HEK293 (cell line): ENCODE measurements at regions not wholly inside any gene's neighbourhood (a gene's known extent, or its start where the extent isn't known, plus 50 kb on each side); places are given as distances from the start of the nearest gene placed in this dataset.

Experiments used
- CTCF ChIA-PET: fragments of 350-600 bp; formaldehyde crosslinking; extraction: SDS; loops from one replicate; lab custom pipeline; 2021; ENCODE audit warnings: antibody characterized with exemption; lab: Yijun Ruan, JAX
- POLR2A ChIA-PET: fragments of 300-600 bp; formaldehyde crosslinking; extraction: SDS; loops from one replicate; lab custom pipeline; 2020; ENCODE audit warnings: antibody characterized with exemption, inconsistent platforms; lab: Yijun Ruan, JAX
- H3K27ac ChIP-seq: fragments of 200-500 bp; sonication (Bioruptor generic); 2 replicates; pipeline ENCODE4 v1.5.1; 2014; ENCODE audit warnings: low read depth, low read length, control low read depth, inconsistent platforms; ENCODE audit errors: extremely low read depth
- H3K36me3 ChIP-seq, 2 experiments: fragments of 200-500 bp in 1 of 2; sonication (Bioruptor generic) in 1 of 2; 1 replicate in 1 of 2; 2 replicates in 1 of 2; pipeline ENCODE4 v1.5.1; 2014 to 2017; ENCODE audit warnings: inconsistent platforms in 2 of 2, low read length in 2 of 2; ENCODE audit not compliant: control insufficient read depth in 2 of 2, insufficient read depth in 1 of 2
- H3K4me1 ChIP-seq: fragments of 200-500 bp; sonication (Bioruptor generic); 2 replicates; pipeline ENCODE4 v1.5.1; 2014; ENCODE audit warnings: mild to moderate bottlenecking, low read length, inconsistent platforms; ENCODE audit not compliant: control insufficient read depth, insufficient read depth
- H3K4me3 ChIP-seq: 2 replicates; pipeline ENCODE4 v1.5.1; 2011; ENCODE audit warnings: low read depth, mild to moderate bottlenecking, control low read depth, low read length, moderate library complexity
- H3K9me3 ChIP-seq: fragments of 200-500 bp; sonication (Bioruptor generic); 2 replicates; pipeline ENCODE4 v1.5.1; 2014; ENCODE audit warnings: low read depth, low read length, inconsistent platforms; ENCODE audit not compliant: control insufficient read depth, insufficient read depth
- KLF16 ChIP-seq: fragments of 450-650 bp; formaldehyde crosslinking; IDR thresholded peaks from 2 replicates; pipeline ENCODE4 v1.5.1; 2017; ENCODE audit warnings: missing biosample characterization, missing genetic modification characterization
- OSR2 ChIP-seq: fragments of 450-650 bp; formaldehyde crosslinking; IDR thresholded peaks from 2 replicates; pipeline ENCODE4 v1.5.1; 2016; ENCODE audit warnings: missing biosample characterization, missing genetic modification characterization
- RBAK ChIP-seq: fragments of 450-650 bp; formaldehyde crosslinking; IDR thresholded peaks from 2 replicates; pipeline ENCODE4 v1.5.1; 2016; ENCODE audit warnings: missing biosample characterization, missing genetic modification characterization
- REST ChIP-seq: fragments of 450-650 bp; formaldehyde crosslinking; IDR thresholded peaks from 2 replicates; pipeline ENCODE4 v1.5.1; 2016; ENCODE audit warnings: missing biosample characterization, missing genetic modification characterization
- ZBTB10 ChIP-seq: fragments of 450-650 bp; formaldehyde crosslinking; IDR thresholded peaks from 2 replicates; pipeline ENCODE4 v1.5.1; 2016; ENCODE audit warnings: missing biosample characterization, missing genetic modification characterization
- ZNF10 ChIP-seq: fragments of 450-650 bp; formaldehyde crosslinking; IDR thresholded peaks from 2 replicates; pipeline ENCODE4 v1.5.1; 2017; ENCODE audit warnings: missing biosample characterization, missing genetic modification characterization
- ZNF121 ChIP-seq: fragments of 450-650 bp; formaldehyde crosslinking; IDR thresholded peaks from 2 replicates; pipeline ENCODE4 v1.5.1; 2016; ENCODE audit warnings: missing biosample characterization, missing genetic modification characterization
- ZNF404 ChIP-seq: fragments of 450-650 bp; formaldehyde crosslinking; IDR thresholded peaks from 2 replicates; pipeline ENCODE4 v1.5.1; 2017; ENCODE audit warnings: missing biosample characterization, missing genetic modification characterization
- ZNF433 ChIP-seq: fragments of 450-650 bp; formaldehyde crosslinking; IDR thresholded peaks from 2 replicates; pipeline ENCODE4 v1.5.1; 2016; ENCODE audit warnings: missing biosample characterization, missing genetic modification characterization, low read depth
- ZNF48 ChIP-seq: fragments of 450-650 bp; formaldehyde crosslinking; IDR thresholded peaks from 2 replicates; pipeline ENCODE4 v1.5.1; 2016; ENCODE audit warnings: missing biosample characterization, missing genetic modification characterization
- ZNF513 ChIP-seq: fragments of 450-650 bp; IDR thresholded peaks from 2 replicates; pipeline ENCODE4 v1.5.1; 2018; ENCODE audit warnings: missing biosample characterization, missing genetic modification characterization
- ZNF518A ChIP-seq: fragments of 450-650 bp; formaldehyde crosslinking; conservative IDR thresholded peaks from 2 replicates; pipeline ENCODE4 v1.5.1; 2016; ENCODE audit warnings: low read depth, missing biosample characterization, missing genetic modification characterization
- ZNF548 ChIP-seq: fragments of 450-650 bp; formaldehyde crosslinking; IDR thresholded peaks from 2 replicates; pipeline ENCODE4 v1.5.1; 2016; ENCODE audit warnings: missing biosample characterization, missing genetic modification characterization
- ZNF558 ChIP-seq: fragments of 450-650 bp; formaldehyde crosslinking; IDR thresholded peaks from 2 replicates; pipeline ENCODE4 v1.5.1; 2016; ENCODE audit warnings: missing biosample characterization, missing genetic modification characterization
- ZNF580 ChIP-seq: fragments of 450-650 bp; formaldehyde crosslinking; IDR thresholded peaks from 2 replicates; pipeline ENCODE4 v1.5.1; 2016; ENCODE audit warnings: missing biosample characterization, missing genetic modification characterization
- ZNF610 ChIP-seq: fragments of 450-650 bp; formaldehyde crosslinking; IDR thresholded peaks from 2 replicates; pipeline ENCODE4 v1.5.1; 2016; ENCODE audit warnings: missing biosample characterization, missing genetic modification characterization, borderline replicate concordance
- ZNF664 ChIP-seq: fragments of 450-650 bp; formaldehyde crosslinking; IDR thresholded peaks from 2 replicates; pipeline ENCODE4 v1.5.1; 2016; ENCODE audit warnings: missing biosample characterization, missing genetic modification characterization
- ZNF692 ChIP-seq: fragments of 450-650 bp; formaldehyde crosslinking; IDR thresholded peaks from 2 replicates; pipeline ENCODE4 v1.5.1; 2016; ENCODE audit warnings: missing biosample characterization, missing genetic modification characterization
- ZNF768 ChIP-seq: fragments of 450-650 bp; formaldehyde crosslinking; IDR thresholded peaks from 2 replicates; pipeline ENCODE4 v1.5.1; 2018; ENCODE audit warnings: missing biosample characterization, mild to moderate bottlenecking, missing genetic modification characterization
- ZNF777 ChIP-seq: fragments of 450-650 bp; formaldehyde crosslinking; IDR thresholded peaks from 2 replicates; pipeline ENCODE4 v1.5.1; 2017; ENCODE audit warnings: missing biosample characterization, missing genetic modification characterization, borderline replicate concordance

- Histone ChIP-seq H3K9me3 (no peaks in the 10 kb centered on the region), H3K27ac (no peak overlapping the region), H3K4me3 (no peak overlapping the region), H3K36me3 (no peaks in the 10 kb centered on the region), H3K4me1 (no peaks in the 10 kb centered on the region)
- TF ChIP-seq ZNF404 (tag by site-specific recombination) (no peak), ZNF548 (tag by site-specific recombination) (no peak), REST (tag by site-specific recombination) (no peak), ZNF777 (tag by site-specific recombination) (no peak), ZNF692 (no peak), KLF16 (no peak), ZNF121 (tag by site-specific recombination) (no peak), ZNF768 (tag by site-specific recombination) (no peak), ZNF513 (tag by site-specific recombination) (no peak), ZNF518A (tag by site-specific recombination) (no peak), ZNF664 (tag by site-specific recombination) (no peak), ZNF558 (no peak), ZNF10 (tag by site-specific recombination) (no peak), ZNF580 (tag by site-specific recombination) (no peak), ZNF610 (no peak), ZNF433 (tag by site-specific recombination) (no peak), RBAK (tag by site-specific recombination) (no peak), ZBTB10 (no peak), ZNF48 (tag by site-specific recombination) (no peak), OSR2 (tag by site-specific recombination) (no peak)
- ChIA-PET POLR2A (no interaction called here), CTCF (no interaction called here)
Measured at GRCh38 chr11:43145653-43146052, 166.1 kb upstream of the API5 start.
